Neural cell (in vitro differentiated cells): ENCODE measurements at regions not wholly inside any gene's neighbourhood (a gene's known extent, or its start where the extent isn't known, plus 50 kb on each side); places are given as distances from the start of the nearest gene placed in this dataset.

Experiments
- EP300 ChIP-seq: fragments of 450-650 bp; conservative IDR thresholded peaks from 2 replicates; pipeline ENCODE4 v1.6.1; 2014; ENCODE audit warnings: antibody characterized with exemption, mild to moderate bottlenecking, moderate library complexity; ENCODE audit not compliant: poor library complexity, severe bottlenecking
- EZH2 ChIP-seq: fragments of 200-600, 300-800 bp; shearing (Covaris generic), sonication (generic); IDR thresholded peaks from 2 replicates; pipeline ENCODE4 v1.6.1; 2014; ENCODE audit warnings: antibody characterized with exemption, low read length, borderline replicate concordance, mild to moderate bottlenecking; ENCODE audit not compliant: insufficient read depth, poor library complexity, severe bottlenecking
- POLR2AphosphoS5 ChIP-seq: IDR thresholded peaks from 2 replicates; pipeline ENCODE4 v1.6.1; 2012
- SMC3 ChIP-seq: fragments of 450-650 bp; conservative IDR thresholded peaks from 2 replicates; pipeline ENCODE4 v1.6.1; 2014; ENCODE audit warnings: antibody characterized with exemption, mild to moderate bottlenecking, moderate library complexity; ENCODE audit not compliant: poor library complexity
- TF ChIP-seq, protein P1 (sequence below): fragments of 450-650 bp; IDR thresholded peaks from 2 replicates; pipeline ENCODE4 v1.5.1; 2014; ENCODE audit warnings: antibody characterized with exemption, mild to moderate bottlenecking, moderate library complexity; ENCODE audit not compliant: poor library complexity, severe bottlenecking
- TF ChIP-seq, protein P2 (sequence below): IDR thresholded peaks from 2 replicates; pipeline ENCODE4 v1.6.1; 2012; ENCODE audit warnings: borderline replicate concordance

DNA sequence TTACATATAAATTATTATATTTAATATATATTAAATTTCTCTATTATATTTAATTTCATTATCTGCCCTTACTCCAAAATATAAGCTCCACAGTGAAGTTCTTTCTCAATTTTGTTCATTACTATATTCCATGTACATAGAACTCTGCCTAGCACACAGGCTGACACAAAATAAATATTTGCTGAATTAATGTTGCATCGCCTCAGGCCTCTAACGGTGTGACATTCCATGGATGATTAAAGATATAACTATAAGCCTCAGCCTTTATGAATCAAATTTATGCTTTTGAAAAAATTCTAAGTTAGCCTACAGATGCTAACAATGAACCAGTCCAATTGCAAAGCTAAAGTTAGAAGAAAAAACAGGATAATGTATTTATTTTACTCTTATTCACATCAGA is 1337.2 kb upstream of the NRXN1 start:
- TF ChIP-seq EP300 (no peak), SMC3 (no peak), POLR2AphosphoS5 (no peak), EZH2 (no peak)
- TF ChIP-seq, protein P1, sequence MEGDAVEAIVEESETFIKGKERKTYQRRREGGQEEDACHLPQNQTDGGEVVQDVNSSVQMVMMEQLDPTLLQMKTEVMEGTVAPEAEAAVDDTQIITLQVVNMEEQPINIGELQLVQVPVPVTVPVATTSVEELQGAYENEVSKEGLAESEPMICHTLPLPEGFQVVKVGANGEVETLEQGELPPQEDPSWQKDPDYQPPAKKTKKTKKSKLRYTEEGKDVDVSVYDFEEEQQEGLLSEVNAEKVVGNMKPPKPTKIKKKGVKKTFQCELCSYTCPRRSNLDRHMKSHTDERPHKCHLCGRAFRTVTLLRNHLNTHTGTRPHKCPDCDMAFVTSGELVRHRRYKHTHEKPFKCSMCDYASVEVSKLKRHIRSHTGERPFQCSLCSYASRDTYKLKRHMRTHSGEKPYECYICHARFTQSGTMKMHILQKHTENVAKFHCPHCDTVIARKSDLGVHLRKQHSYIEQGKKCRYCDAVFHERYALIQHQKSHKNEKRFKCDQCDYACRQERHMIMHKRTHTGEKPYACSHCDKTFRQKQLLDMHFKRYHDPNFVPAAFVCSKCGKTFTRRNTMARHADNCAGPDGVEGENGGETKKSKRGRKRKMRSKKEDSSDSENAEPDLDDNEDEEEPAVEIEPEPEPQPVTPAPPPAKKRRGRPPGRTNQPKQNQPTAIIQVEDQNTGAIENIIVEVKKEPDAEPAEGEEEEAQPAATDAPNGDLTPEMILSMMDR, result no peak
- TF ChIP-seq, protein P2, sequence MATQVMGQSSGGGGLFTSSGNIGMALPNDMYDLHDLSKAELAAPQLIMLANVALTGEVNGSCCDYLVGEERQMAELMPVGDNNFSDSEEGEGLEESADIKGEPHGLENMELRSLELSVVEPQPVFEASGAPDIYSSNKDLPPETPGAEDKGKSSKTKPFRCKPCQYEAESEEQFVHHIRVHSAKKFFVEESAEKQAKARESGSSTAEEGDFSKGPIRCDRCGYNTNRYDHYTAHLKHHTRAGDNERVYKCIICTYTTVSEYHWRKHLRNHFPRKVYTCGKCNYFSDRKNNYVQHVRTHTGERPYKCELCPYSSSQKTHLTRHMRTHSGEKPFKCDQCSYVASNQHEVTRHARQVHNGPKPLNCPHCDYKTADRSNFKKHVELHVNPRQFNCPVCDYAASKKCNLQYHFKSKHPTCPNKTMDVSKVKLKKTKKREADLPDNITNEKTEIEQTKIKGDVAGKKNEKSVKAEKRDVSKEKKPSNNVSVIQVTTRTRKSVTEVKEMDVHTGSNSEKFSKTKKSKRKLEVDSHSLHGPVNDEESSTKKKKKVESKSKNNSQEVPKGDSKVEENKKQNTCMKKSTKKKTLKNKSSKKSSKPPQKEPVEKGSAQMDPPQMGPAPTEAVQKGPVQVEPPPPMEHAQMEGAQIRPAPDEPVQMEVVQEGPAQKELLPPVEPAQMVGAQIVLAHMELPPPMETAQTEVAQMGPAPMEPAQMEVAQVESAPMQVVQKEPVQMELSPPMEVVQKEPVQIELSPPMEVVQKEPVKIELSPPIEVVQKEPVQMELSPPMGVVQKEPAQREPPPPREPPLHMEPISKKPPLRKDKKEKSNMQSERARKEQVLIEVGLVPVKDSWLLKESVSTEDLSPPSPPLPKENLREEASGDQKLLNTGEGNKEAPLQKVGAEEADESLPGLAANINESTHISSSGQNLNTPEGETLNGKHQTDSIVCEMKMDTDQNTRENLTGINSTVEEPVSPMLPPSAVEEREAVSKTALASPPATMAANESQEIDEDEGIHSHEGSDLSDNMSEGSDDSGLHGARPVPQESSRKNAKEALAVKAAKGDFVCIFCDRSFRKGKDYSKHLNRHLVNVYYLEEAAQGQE, result no peak
